ENCODE measurements at regions not wholly inside any gene's neighbourhood (a gene's known extent, or its start where the extent isn't known, plus 50 kb on each side); places are given as distances from the start of the nearest gene placed in this dataset.

GRCh38 chr6:153526479-153526878 is 395.4 kb upstream of the RGS17 start:
- Histone ChIP-seq H3K9me1 (ENCODE audit: control insufficient read depth, insufficient read depth, low read length) (no peaks in the 10 kb centered on the region), H3K27me3 (ENCODE audit: control insufficient read depth in 2 of 2, insufficient read depth in 2 of 2, low read length in 2 of 2) (no peaks in the 10 kb centered on the region), H2AFZ (ENCODE audit: low read depth, low read length) (no peak overlapping the region), H3K4me2 (ENCODE audit: insufficient read depth, low read length) (no peak overlapping the region), H3K4me3 (no peak overlapping the region), H3K79me2 (ENCODE audit: control insufficient read depth, insufficient read depth, low read length) (no peaks in the 10 kb centered on the region), H4K20me1 (replicated peaks; ENCODE audit: control insufficient read depth, insufficient read depth, low read length) (no peaks in the 10 kb centered on the region), H3K4me1 (replicated peaks in 1 of 2; ENCODE audit: control insufficient read depth in 2 of 2, insufficient read depth in 2 of 2, low read length in 2 of 2) (no peaks in the 10 kb centered on the region), H3K9me3 (replicated peaks; ENCODE audit: control insufficient read depth, insufficient read depth, low read depth, low read length) (no peaks in the 10 kb centered on the region), H3K36me3 (ENCODE audit: control insufficient read depth, insufficient read depth, low read length) (no peaks in the 10 kb centered on the region), H3K27ac (ENCODE audit: extremely low read depth, low read depth, low read length) (no peak overlapping the region), H3K9ac (ENCODE audit: insufficient read depth in 1 of 2, low read depth in 2 of 2, low read length in 2 of 2) (no peak overlapping the region)
- in situ Hi-C loops (cut with MboI) (no loop called here), intact Hi-C loops (cut with micrococcal nuclease) (no loop called here)
- TF ChIP-seq PPARD (CRISPR knock-in tag; IDR thresholded peaks at IDR 0.05): no peak
- no peak for TF ChIP-seq ZNF274 (IDR thresholded peaks at IDR 0.05; ENCODE audit: borderline replicate concordance, low read depth, low read length)
- no peak for TF ChIP-seq CBFA2T2 (conservative IDR thresholded peaks at IDR 0.05)
- TF ChIP-seq ZNF316 (IDR thresholded peaks at IDR 0.05): peak; percentile 5; the same call in 1 of the 2 replicates
- FAIRE-seq (no peak), ATAC-seq (no peak), DNase-seq (ENCODE audit: extremely low read depth in 1 of 4, low spot score in 3 of 4) (no peak)
- no TSS peak for BruUV-seq (replicated peaks)
- ChIA-PET POLR2A (no interaction called here), CTCF (ENCODE audit: low intra/inter-chr PET ratio) (no interaction called here)
- 4% methylated on average over 3 of the region's 3 CpGs for WGBS (ENCODE audit: insufficient coverage, low coverage, missing lambda C conversion rate)

- Histone ChIP-seq H3K27ac (ENCODE audit: extremely low read depth, low read depth, low read length) (no peak overlapping the region), H3K27me3 (ENCODE audit: control insufficient read depth in 2 of 2, insufficient read depth in 2 of 2, low read length in 2 of 2) (no peaks in the 10 kb centered on the region), H4K20me1 (replicated peaks; ENCODE audit: control insufficient read depth, insufficient read depth, low read length) (no peaks in the 10 kb centered on the region), H3K79me2 (ENCODE audit: control insufficient read depth, insufficient read depth, low read length) (no peaks in the 10 kb centered on the region), H3K9me3 (replicated peaks; ENCODE audit: control insufficient read depth, insufficient read depth, low read depth, low read length) (no peaks in the 10 kb centered on the region), H2AFZ (ENCODE audit: low read depth, low read length) (no peak overlapping the region), H3K4me2 (ENCODE audit: insufficient read depth, low read length) (no peak overlapping the region), H3K9me1 (ENCODE audit: control insufficient read depth, insufficient read depth, low read length) (no peaks in the 10 kb centered on the region), H3K36me3 (ENCODE audit: control insufficient read depth, insufficient read depth, low read length) (no peaks in the 10 kb centered on the region), H3K4me3 (no peak overlapping the region), H3K9ac (ENCODE audit: insufficient read depth in 1 of 2, low read depth in 2 of 2, low read length in 2 of 2) (no peak overlapping the region), H3K4me1 (replicated peaks in 1 of 2; ENCODE audit: control insufficient read depth in 2 of 2, insufficient read depth in 2 of 2, low read length in 2 of 2) (no peaks in the 10 kb centered on the region)
- no TSS peak for BruUV-seq (replicated peaks)
- POLR2A ChIA-PET: no interaction called here
- intact Hi-C loops (cut with micrococcal nuclease): no loop called here
- ATAC-seq: no peak
- in situ Hi-C loops (cut with MboI): no loop called here
- no peak for DNase-seq (ENCODE audit: extremely low read depth in 1 of 4, low spot score in 3 of 4)
- CTCF ChIA-PET (ENCODE audit: low intra/inter-chr PET ratio): no interaction called here
- no peak for FAIRE-seq
- 0% methylated on average over 1 of the region's 1 CpG for WGBS (ENCODE audit: insufficient coverage, low coverage, missing lambda C conversion rate)
- TF ChIP-seq TEAD2 (tag; IDR thresholded peaks at IDR 0.05) (no peak), PKNOX1 (IDR thresholded peaks at IDR 0.05) (no peak), SIN3A (IDR thresholded peaks at IDR 0.05; ENCODE audit: borderline replicate concordance in 2 of 2, control insufficient read depth in 1 of 2, low read depth in 2 of 2, low read length in 2 of 2) (no peak), ZNF583 (CRISPR knock-in tag; IDR thresholded peaks at IDR 0.05) (no peak), ETS1 (conservative IDR thresholded peaks at IDR 0.05; ENCODE audit: control insufficient read depth, low read depth, low read length) (no peak), ZNF76 (CRISPR knock-in tag; IDR thresholded peaks at IDR 0.05; ENCODE audit: borderline replicate concordance) (no peak), ZBTB17 (CRISPR knock-in tag; IDR thresholded peaks at IDR 0.05) (no peak), NFYB (IDR thresholded peaks at IDR 0.05; ENCODE audit: extremely low read depth, insufficient read length) (no peak), ZNF174 (CRISPR knock-in tag; IDR thresholded peaks at IDR 0.05) (no peak), NCOR1 (IDR thresholded peaks at IDR 0.05) (no peak), NELFE (IDR thresholded peaks at IDR 0.05; ENCODE audit: insufficient read depth, insufficient read length) (no peak), PCBP1 (IDR thresholded peaks at IDR 0.05; ENCODE audit: low read depth, low read length, poor library complexity, severe bottlenecking) (no peak), NFATC3 (IDR thresholded peaks at IDR 0.05) (no peak)
Observed at GRCh38 chr6:153525998-153526397, 394.9 kb upstream of the RGS17 start.
